MM.1S (cell line): ENCODE measurements at regions not wholly inside any gene's neighbourhood (a gene's known extent, or its start where the extent isn't known, plus 50 kb on each side); places are given as distances from the start of the nearest gene placed in this dataset.

Experiments used
- DNase-seq: peaks from one replicate; pipeline ENCODE4 v3.0.0-alpha.2; 2015
- H2AFZ ChIP-seq: fragments of 300-600 bp; sonication (generic); 2 replicates; pipeline ENCODE4 v1.6.0; 2016; ENCODE audit warnings: antibody characterized with exemption, low read length
- H3F3A ChIP-seq: fragments of 300-600 bp; sonication (generic); 2 replicates; pipeline ENCODE4 v1.6.1; 2016; ENCODE audit warnings: mild to moderate bottlenecking, antibody characterized with exemption, low read length, moderate library complexity, mixed read lengths; ENCODE audit not compliant: insufficient read depth
- H3K27ac ChIP-seq: fragments of 300-600 bp; sonication (generic); 2 replicates; pipeline ENCODE4 v1.5.1; 2016; ENCODE audit warnings: mild to moderate bottlenecking, low read length
- H3K27me3 ChIP-seq: fragments of 300-600 bp; sonication (generic); replicated peaks from 2 replicates; pipeline ENCODE4 v1.6.0; 2016; ENCODE audit warnings: low read length; ENCODE audit not compliant: insufficient read depth
- H3K36me3 ChIP-seq: fragments of 300-600 bp; sonication (generic); replicated peaks from 2 replicates; pipeline ENCODE4 v1.6.1; 2016; ENCODE audit warnings: mild to moderate bottlenecking, low read length, mixed read lengths; ENCODE audit not compliant: insufficient read depth
- H3K4me1 ChIP-seq: fragments of 300-600 bp; sonication (generic); 2 replicates; pipeline ENCODE4 v1.6.1; 2016; ENCODE audit warnings: low read length, mixed read lengths
- H3K4me2 ChIP-seq: fragments of 300-600 bp; sonication (generic); 2 replicates; pipeline ENCODE4 v1.6.0; 2016; ENCODE audit warnings: low read depth, low read length
- H3K4me3 ChIP-seq: fragments of 300-600 bp; sonication (generic); 2 replicates; pipeline ENCODE4 v1.5.1; 2016; ENCODE audit warnings: low read length, mixed read lengths
- H3K79me2 ChIP-seq: fragments of 300-600 bp; sonication (generic); 2 replicates; pipeline ENCODE4 v1.6.1; 2016; ENCODE audit warnings: mixed run types, low read length, mixed read lengths
- H3K9ac ChIP-seq: fragments of 300-600 bp; sonication (generic); 2 replicates; pipeline ENCODE4 v1.6.1; 2016; ENCODE audit warnings: low read length, mixed read lengths
- H3K9me2 ChIP-seq: fragments of 300-600 bp; sonication (generic); replicated peaks from 2 replicates; pipeline ENCODE4 v1.6.1; 2016; ENCODE audit warnings: mild to moderate bottlenecking, low read length, mixed read lengths; ENCODE audit not compliant: insufficient read depth
- H3K9me3 ChIP-seq: fragments of 300-600 bp; sonication (generic); replicated peaks from 2 replicates; pipeline ENCODE4 v1.6.1; 2016; ENCODE audit warnings: mild to moderate bottlenecking, low read length, mixed read lengths; ENCODE audit not compliant: insufficient read depth
- H4K20me1 ChIP-seq: fragments of 300-600 bp; sonication (generic); 2 replicates; pipeline ENCODE4 v1.6.1; 2016; ENCODE audit warnings: mild to moderate bottlenecking, low read length, moderate library complexity, mixed read lengths; ENCODE audit not compliant: insufficient read depth
- EZH2 ChIP-seq: fragments of 300-600 bp; sonication (generic); optimal IDR thresholded peaks from 2 replicates; pipeline ENCODE3; 2017; ENCODE audit warnings: low read depth, mild to moderate bottlenecking, antibody characterized with exemption, low read length, mixed read lengths
- EZH2phosphoT487 ChIP-seq: fragments of 300-600 bp; sonication (generic); IDR thresholded peaks from 2 replicates; pipeline ENCODE4 v1.6.1; 2018; ENCODE audit warnings: antibody characterized with exemption, low read length
- TF ChIP-seq, protein P1 (sequence below): fragments of 300-600 bp; sonication (generic); IDR thresholded peaks from 2 replicates; pipeline ENCODE4 v1.5.1; 2016; ENCODE audit warnings: antibody characterized with exemption, low read length, mixed read lengths

DNA sequence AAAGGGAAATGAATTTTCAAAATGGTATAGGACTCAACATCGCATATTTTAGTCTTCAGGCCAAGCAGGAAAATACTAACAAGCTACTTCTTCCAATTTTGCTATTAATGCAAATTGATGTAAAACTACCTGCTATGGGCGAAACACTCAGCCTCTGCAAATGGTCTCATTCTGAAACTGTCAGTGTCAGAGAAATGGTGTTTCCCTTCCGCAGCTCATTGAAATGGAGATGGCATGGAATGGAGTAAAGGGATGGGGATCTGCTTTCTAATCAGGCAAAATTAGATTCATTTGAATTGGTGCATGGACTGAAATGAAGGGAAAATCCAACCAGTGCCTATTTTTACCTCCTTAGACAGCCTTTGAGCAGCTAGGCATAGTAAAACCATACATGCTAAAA is 80.4 kb upstream of the EEA1 start:
- H3K79me2 ChIP-seq: no peaks in the 10 kb centered on the region
- H3K27ac ChIP-seq: no peak overlapping the region
- no peaks in the 10 kb centered on the region for H3K9me2 ChIP-seq
- no peak for DNase-seq
- no peak overlapping the region for H3K9ac ChIP-seq
- no peaks in the 10 kb centered on the region for H3K36me3 ChIP-seq
- no peaks in the 10 kb centered on the region for H4K20me1 ChIP-seq
- no peak for TF ChIP-seq EZH2phosphoT487
- no peak overlapping the region for H3K4me3 ChIP-seq
- no peaks in the 10 kb centered on the region for H3K27me3 ChIP-seq
- no peaks in the 10 kb centered on the region for H3K9me3 ChIP-seq
- H3K4me1 ChIP-seq: peaks cover 13% of the 10 kb centered on the region
- H3F3A ChIP-seq: no peaks in the 10 kb centered on the region
- H3K4me2 ChIP-seq: no peak overlapping the region
- no peak overlapping the region for H2AFZ ChIP-seq

DNA sequence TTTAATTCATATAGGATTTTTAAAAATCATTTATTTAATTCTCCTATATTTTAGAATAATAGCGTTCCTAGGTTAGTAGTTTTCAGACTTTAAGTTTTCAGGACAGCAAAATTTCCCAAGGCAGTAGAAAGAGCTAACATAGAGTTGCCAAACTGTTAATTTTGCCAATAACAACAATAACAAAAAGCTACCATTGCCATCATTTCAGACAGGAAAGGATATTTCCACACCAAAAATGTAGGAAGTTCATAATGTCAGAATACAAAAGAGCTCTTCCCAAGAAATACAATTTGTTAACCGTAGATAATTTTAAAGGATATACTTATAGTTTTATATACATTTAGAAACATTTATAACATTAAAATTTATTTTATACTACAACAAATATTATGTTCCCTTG is 81.4 kb upstream of the EEA1 start:
- Histone ChIP-seq H3K9me2 (no peaks in the 10 kb centered on the region), H3F3A (no peaks in the 10 kb centered on the region), H3K9ac (no peak overlapping the region), H3K36me3 (no peaks in the 10 kb centered on the region), H3K27me3 (no peaks in the 10 kb centered on the region), H2AFZ (no peak overlapping the region), H3K4me3 (no peak overlapping the region), H4K20me1 (no peaks in the 10 kb centered on the region), H3K9me3 (no peaks in the 10 kb centered on the region), H3K79me2 (no peaks in the 10 kb centered on the region), H3K4me2 (no peak overlapping the region), H3K4me1 (peaks cover 13% of the 10 kb centered on the region), H3K27ac (no peak overlapping the region)
- DNase-seq: no peak
- TF ChIP-seq EZH2 (no peak), EZH2phosphoT487 (no peak)
- TF ChIP-seq, protein P1, sequence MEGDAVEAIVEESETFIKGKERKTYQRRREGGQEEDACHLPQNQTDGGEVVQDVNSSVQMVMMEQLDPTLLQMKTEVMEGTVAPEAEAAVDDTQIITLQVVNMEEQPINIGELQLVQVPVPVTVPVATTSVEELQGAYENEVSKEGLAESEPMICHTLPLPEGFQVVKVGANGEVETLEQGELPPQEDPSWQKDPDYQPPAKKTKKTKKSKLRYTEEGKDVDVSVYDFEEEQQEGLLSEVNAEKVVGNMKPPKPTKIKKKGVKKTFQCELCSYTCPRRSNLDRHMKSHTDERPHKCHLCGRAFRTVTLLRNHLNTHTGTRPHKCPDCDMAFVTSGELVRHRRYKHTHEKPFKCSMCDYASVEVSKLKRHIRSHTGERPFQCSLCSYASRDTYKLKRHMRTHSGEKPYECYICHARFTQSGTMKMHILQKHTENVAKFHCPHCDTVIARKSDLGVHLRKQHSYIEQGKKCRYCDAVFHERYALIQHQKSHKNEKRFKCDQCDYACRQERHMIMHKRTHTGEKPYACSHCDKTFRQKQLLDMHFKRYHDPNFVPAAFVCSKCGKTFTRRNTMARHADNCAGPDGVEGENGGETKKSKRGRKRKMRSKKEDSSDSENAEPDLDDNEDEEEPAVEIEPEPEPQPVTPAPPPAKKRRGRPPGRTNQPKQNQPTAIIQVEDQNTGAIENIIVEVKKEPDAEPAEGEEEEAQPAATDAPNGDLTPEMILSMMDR: no peak

DNA sequence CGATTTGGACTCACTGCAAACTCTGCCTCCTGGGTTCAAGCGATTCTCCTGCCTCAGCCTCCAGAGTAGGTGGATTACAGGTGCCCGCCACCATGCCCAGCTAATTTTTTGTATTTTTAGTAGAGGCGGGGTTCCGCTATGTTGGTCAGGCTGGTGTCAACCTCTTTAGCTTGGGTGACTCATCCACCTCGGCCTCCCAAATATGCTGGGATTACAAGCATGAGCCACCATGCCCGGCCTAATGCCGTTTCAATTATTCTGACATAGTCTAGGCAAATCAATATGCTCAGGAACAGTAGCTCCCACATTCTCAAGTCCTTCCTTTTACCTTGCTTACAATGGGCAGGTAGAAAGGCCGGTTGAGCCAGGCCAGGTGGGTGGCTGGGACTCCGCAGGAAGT is 82.0 kb upstream of the EEA1 start:
- no peaks in the 10 kb centered on the region for H3K27me3 ChIP-seq
- H3K36me3 ChIP-seq: no peaks in the 10 kb centered on the region
- H3F3A ChIP-seq: no peaks in the 10 kb centered on the region
- no peak overlapping the region for H2AFZ ChIP-seq
- TF ChIP-seq, protein P1: no peak
- TF ChIP-seq EZH2 (no peak), EZH2phosphoT487 (no peak)
- H3K4me2 ChIP-seq: no peak overlapping the region
- H3K4me1 ChIP-seq: peaks cover 13% of the 10 kb centered on the region
- H3K79me2 ChIP-seq: no peaks in the 10 kb centered on the region
- no peak overlapping the region for H3K4me3 ChIP-seq
- no peak for DNase-seq
- no peaks in the 10 kb centered on the region for H3K9me2 ChIP-seq
- H3K9ac ChIP-seq: no peak overlapping the region
- no peak overlapping the region for H3K27ac ChIP-seq
- H4K20me1 ChIP-seq: no peaks in the 10 kb centered on the region
- H3K9me3 ChIP-seq: no peaks in the 10 kb centered on the region

DNA sequence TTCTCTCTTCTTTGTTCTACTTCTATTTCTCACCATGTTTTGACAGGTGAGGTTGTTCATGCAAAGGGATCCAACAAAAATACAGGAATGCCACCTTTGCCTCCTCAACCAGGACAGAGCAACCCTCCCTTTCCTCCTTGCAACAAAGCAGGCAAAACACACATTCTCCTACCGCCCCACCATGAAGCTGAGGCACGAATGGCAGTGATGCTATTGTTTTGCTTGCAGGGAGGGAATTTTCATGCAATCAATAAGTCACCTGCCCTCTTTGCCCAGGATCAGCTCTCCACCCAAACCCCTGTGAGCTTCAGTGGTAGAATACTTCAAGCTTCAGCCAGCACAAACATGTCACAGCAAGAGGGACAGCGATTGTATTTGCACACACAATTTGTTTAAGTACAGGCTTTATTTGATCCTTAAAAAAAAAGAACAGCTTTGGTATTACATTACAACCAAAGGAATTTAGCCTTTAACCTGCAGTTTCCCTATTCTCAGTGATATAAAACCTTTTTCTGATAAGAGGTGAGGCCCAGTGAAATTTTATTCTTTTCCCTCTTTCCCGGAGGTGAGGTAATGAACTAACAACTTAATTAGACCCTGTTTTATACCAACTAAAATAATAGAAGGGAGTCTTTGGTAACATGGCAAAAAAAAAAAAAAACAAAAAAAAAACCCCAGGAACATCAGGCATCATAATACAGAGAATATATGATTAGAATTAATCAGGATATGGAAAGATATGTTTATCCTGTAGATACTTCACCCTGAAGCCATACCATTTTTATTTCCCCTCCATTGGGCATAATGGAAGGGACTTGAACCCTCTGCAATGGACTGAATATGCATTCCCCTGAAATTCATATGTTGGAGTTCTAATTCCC is 87.0 kb upstream of the EEA1 start:
- no peak overlapping the region for H3K9ac ChIP-seq
- no peak for DNase-seq
- no peak overlapping the region for H3K4me2 ChIP-seq
- no peak overlapping the region for H3K27ac ChIP-seq
- H2AFZ ChIP-seq: no peak overlapping the region
- H3K4me3 ChIP-seq: no peak overlapping the region
- TF ChIP-seq EZH2phosphoT487: no peak
- TF ChIP-seq EZH2: no peak
- TF ChIP-seq, protein P1: no peak
- no peaks in the 10 kb centered on the region for H3K4me1 ChIP-seq
- no peaks in the 10 kb centered on the region for H3K27me3 ChIP-seq
- no peaks in the 10 kb centered on the region for H3K36me3 ChIP-seq
- H3K9me2 ChIP-seq: no peaks in the 10 kb centered on the region
- no peaks in the 10 kb centered on the region for H3K79me2 ChIP-seq
- no peaks in the 10 kb centered on the region for H4K20me1 ChIP-seq
- no peaks in the 10 kb centered on the region for H3F3A ChIP-seq
- no peaks in the 10 kb centered on the region for H3K9me3 ChIP-seq
